ENCODE measurements at regions not wholly inside any gene's neighbourhood (a gene's known extent, or its start where the extent isn't known, plus 50 kb on each side); places are given as distances from the start of the nearest gene placed in this dataset.
"Not testable (repeated sequence)": the region's sequence is repeated elsewhere in the genome, so short reads cannot be mapped to it uniquely, and the experiment has no call there.

DNA sequence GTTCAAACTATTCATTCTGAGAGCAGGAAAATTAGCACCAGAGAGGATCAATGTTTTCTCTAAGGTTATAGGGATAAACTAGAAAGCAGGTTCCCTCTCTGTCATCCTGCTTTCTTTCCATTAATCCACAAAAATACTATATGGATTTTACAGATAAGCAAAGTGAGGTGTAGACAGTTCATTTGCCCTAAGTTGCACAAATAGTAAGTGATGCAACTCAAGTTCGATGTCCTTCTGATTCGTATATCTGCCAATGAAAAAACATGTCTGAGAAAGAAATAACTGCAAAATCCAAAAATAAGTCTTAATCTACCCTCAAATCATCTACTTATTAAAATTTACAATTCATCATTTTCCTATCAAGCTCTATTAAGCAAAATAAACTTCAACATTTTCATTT lies 254.6 kb upstream of the USP15 start:
- no peak for DNase-seq (ENCODE audit: low read depth)

DNA sequence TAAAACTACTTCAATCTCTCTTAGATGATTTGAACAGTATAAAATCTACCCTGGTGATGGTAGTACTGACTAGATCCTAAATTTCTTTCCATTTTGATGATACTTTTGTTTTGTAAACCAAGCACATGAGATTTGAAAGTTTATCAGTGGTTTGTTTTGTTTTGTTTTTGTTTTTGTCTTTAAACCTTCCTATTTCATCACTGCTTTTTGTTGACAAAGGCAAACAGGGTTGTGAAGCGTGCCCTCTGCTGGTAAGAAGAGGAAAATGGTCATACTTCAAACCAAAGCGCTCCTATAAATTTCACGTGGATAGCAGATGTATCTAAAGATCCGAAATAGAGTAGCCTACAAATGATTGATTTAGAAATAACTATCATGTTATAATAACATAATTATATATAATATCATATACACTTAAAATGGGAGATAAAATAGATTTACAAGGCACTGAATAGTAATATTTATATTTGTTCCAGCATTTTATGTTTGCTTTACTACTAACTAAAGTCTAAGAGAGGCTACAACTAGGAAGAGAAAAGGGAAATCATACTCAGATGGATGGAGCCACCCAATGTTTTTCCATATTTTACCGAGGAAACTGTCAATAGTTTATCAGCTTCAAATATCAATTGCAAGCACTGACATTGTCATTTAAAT lies 254.0 kb upstream of the USP15 start:
- peak; percentile 28 for DNase-seq (ENCODE audit: low read depth)

DNA sequence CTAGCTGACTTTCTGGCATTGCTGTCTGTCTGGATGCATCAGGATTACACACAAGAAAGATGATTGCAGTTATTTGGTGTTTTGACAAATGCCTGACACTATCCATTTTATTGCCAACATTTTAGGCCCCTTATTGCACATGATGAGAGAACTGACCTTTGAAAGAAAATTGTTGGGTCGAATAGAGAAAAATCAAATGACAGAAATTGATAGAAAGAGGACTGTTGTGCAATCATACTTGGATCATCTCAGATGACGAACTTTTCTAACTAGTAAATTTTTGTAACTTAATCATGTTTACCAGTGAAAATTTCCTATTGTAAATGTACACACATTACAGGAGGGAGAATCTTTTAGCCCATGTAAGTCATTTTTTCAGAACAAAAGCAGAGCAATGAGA lies 251.5 kb upstream of the USP15 start:
- no peak for DNase-seq (ENCODE audit: low read depth)

DNA sequence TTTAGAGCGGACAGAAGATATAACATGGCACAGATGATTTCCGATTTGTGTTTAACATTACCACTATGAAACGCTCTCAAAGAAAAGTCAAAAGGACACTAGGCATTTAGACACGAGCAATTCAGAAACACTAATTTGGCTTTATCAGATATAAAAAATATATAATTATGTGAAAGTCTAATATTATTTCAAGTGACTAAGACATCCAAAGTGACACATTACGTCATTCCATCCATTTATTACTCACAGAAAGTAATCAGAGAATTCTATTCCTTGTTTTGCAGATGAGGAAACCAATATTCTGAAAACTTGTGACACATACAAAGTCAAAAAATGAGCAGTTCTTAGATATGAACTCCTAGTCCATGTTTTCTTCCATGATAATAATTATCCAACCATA lies 250.8 kb upstream of the USP15 start:
- DNase-seq (ENCODE audit: low read depth): no peak

DNA sequence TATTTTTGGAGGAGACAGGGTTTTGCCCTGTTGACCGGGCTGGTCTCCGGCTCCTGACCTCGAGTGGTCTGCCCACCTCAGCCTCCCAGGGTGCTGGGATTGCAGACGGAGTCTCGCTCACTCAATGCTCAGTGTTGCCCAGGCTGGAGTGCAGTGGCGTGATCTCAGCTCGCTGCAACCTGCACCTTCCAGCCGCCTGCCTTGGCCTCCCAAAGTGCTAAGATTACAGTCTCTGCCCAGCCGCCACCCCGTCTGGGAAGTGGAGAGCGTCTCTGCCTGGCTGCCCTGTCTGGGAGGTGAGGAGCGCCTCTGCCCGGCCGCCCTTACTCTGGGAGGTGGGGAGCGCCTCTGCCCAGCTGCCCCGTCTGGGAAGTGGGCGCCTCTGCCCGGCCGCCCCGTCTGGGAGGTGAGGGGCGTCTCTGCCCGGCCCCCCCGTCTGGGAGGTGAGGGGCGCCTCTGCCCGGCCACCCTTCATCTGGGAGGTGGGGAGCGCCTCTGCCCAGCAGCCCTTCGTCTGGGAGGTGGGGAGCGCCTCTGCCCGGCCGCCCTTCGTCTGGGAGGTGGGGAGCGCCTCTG lies 249.8 kb upstream of the USP15 start:
- DNase-seq (ENCODE audit: low read depth): not testable (repeated sequence)

DNA sequence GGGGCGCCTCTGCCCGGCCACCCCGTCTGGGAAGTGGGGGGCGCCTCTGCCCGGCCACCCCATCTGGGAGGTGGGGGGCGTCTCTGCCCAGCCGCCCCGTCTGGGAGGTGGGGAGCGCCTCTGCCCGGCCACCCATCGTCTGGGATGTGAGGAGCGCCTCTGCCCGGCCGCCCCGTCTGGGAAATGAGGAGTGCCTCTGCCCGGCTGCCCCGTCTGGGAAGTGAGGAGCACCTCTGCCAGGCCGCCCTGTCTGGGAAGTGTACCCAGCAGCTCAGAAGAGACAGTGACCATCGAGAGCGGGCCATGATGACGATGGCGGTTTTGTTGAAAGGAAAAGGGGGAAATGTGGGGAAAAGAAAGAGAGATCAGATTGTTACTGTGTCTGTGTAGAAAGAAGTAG lies 249.2 kb upstream of the USP15 start:
- DNase-seq (ENCODE audit: low read depth): not testable (repeated sequence)

DNA sequence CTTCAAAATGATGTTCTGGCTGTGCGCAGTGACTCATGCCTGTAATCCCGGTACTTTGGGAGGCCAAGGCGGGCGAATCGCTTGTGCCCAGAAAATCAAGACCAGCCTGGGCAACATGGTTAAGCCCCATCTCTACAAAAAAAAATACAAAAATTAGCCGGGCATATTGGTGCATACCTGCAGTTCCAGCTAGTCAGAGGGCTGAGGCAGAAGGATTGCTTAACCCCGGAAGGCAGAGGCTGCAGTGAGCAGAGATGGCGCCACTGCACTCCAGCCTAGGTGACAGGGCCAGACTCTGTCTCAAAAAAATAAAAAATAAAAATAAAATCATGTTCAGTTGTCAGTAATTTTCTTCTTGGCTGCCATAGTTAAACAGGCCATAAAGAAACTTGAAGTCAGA lies 245.9 kb upstream of the USP15 start:
- DNase-seq (ENCODE audit: low read depth): no peak

DNA sequence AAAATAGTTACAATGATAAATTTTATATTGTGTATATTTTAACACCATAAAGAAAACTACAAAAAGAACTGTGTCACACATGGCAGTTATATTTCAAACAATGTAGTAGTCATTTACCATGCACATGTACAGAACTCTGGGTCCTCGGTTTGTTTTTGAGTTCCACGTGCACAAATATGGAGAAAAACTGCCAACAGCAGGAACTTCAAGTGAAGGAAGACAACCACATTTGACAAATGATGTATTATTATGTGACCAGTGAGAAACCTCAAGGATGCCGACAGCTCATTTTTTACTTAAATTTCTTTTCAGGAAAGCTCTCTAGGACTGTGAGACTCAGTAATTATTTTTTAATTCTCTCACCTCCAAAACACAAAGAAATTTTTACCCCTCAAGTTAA lies 244.2 kb upstream of the USP15 start:
- no peak for DNase-seq (ENCODE audit: low read depth)

DNA sequence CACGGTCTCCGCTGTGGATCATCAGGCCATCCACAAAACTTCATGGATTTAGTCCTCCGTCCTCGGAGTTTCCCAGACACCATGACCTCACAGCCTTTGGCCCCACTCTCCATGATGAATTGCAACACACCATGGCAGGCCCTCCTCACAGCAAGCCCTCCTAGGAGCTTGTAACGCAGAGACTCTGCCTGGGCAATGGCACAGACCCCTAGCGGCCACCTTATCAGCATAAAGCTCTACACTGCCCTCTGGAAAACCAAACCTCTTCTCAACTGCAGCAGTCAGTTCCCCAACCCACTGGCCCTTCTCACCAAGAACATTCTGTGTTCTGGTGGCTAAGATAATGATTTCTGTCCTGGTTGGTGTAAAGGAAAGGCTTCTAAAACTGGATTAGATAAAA lies 238.4 kb upstream of the USP15 start:
- DNase-seq (ENCODE audit: low read depth): no peak

DNA sequence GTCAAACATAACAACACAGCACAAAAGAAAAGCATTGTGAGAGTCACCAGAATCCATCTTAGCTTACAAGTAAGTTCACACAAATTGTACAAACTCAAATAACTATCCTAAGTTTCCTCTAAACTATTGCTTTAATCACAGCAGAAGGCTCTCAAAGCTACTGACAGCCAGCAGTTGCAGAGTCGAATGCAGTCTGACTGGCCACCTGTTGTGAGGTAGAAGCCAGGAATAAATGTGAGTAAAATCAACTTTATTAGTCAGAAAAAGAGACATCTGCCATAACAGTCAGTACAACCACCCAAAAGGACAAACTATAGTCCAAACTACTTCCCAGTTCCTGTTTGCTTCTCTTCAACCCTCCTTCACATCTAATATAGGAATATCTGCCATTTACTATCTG lies 231.7 kb upstream of the USP15 start:
- DNase-seq (ENCODE audit: low read depth): no peak

DNA sequence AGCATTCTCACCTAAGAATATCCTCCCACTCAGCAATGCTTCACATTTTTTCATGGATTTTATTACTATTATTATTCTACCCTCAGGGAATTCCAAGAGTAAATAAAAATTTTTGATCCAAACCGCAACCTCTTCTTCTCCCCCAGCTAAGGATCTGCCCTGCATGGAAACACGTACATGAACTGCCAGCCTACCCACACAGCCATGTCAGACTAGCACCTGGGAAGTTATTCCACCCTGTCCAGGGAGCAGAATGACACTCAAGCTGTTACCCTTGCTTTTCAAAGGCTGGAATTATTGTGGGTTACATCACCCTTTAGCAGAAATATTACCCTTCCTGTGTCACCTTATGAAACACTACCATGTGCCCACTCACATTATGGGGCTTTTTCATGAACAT lies 227.3 kb upstream of the USP15 start:
- no peak for DNase-seq (ENCODE audit: low read depth)

DNA sequence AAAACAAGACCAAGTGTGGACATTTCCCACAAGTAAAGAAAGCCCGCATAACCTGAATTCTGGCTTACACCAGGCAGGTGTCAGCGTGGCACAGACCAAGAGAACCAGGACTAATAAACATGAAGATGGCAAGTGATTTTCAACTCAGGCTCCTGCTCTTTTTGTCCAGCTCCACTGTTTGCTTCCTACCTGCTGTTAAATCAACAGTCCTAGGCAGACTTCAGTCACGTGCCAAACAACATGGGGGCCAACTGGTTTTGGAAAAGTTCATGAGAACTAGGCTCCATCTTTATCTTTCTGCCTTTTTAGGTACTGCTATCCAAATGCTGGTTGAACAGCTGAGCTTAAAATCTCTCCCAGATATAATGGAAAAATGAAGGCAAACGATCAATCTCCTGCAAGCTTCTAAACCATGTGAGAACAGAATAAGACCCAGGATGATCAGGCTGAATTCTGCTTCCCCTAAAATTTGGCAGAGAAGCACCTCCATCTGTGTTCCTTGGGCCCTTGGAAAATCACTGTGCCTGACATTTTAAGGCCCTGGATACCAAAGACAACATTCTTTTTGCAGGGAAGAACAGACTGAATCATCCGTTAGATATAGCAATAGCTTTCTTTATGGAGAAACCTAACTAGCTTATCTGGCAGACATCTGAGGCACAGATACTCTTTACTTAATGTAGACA lies 215.6 kb upstream of the USP15 start:
- no peak for DNase-seq (ENCODE audit: low read depth)

DNA sequence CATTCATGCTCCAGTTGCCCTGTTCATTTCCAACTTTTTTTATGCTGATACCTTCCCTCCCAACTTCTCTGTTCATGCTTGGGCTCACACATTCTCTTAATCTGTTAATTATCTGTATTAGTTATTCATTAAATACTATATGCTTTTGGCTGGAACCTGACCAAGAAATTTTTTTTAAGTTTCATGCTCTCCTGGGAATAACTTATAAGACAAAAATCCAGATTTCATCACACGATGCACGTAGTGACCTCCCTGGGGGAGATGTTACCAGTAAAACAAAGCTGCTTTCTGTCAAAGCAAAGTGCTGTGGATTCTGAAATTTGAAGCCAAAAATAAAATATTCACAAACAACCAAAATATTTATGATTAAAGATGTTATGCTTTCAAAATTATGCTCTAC lies 215.0 kb upstream of the USP15 start:
- DNase-seq (ENCODE audit: low read depth): no peak

DNA sequence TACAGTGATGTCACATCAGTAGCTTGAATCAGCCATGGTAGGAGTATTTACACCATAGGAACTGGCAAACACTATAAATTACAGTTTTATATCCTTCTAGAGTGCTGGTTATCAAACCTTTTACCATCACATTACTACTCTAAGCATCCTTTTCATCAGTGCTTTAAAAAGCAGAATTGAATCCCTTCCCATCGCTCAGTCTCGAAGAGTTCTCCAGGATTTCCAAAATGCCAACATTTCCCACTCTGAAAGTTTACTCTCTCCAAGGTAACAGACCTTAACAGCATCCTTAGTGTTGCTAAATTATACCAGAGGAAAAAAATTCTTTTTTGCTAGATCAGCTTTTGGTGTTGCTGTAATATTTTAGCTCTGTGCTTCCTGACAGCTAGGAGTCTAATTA lies 209.4 kb upstream of the USP15 start:
- DNase-seq (ENCODE audit: low read depth): no peak

DNA sequence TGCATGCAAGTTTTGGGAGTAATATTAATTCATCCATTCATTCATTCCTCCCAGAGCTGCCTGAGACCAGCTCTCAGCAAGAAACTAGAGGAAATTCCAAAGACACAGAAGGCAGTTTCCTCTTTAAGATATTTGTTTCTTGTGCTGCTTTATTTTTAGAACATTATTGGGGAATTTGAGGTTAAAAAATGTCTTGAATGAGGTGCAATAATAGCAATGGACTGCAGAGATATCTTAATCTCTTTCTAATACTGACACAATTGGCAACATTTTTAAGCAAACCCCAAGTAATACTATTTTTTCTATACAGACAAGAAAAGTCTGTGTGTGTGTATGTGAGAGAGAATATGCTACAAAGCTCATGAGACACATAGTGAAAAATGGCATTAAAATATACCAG lies 190.2 kb upstream of the USP15 start:
- DNase-seq (ENCODE audit: low read depth): no peak

DNA sequence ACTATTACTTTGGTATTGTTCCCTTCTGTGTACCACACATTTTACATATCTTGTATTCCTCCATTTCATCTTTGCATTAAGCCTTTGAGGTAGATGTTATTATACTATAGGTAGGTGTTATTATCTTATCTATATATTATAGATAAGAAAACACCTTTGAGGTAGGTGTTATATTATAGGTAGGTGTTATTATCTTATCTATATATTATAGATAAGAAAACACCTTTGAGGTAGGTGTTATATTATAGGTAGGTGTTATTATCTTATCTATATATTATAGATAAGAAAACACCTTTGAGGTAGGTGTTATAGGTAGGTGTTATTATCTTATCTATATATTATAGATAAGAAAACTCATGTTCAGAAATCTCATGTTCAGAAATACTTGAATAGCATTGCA lies 187.0 kb upstream of the USP15 start:
- DNase-seq (ENCODE audit: low read depth): not testable (repeated sequence)

DNA sequence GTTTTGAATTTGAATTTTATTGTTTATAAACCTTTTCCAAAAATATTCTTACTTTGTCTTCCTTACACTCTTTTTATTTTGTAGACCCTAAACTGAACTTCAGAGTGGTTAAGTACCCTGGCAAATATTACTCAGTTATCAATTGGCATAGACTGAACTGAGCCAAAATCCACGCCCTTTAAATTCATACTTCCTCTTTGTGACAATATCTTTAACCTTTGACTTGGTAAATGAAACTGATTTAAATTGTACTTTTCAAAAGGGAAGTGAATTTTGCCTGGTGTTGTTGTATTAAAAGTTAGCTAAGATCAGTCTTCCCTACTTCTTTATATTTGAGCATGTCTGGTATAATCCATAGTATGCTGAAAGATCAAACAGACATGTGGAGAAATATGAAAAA lies 184.3 kb upstream of the USP15 start:
- DNase-seq (ENCODE audit: low read depth): no peak

DNA sequence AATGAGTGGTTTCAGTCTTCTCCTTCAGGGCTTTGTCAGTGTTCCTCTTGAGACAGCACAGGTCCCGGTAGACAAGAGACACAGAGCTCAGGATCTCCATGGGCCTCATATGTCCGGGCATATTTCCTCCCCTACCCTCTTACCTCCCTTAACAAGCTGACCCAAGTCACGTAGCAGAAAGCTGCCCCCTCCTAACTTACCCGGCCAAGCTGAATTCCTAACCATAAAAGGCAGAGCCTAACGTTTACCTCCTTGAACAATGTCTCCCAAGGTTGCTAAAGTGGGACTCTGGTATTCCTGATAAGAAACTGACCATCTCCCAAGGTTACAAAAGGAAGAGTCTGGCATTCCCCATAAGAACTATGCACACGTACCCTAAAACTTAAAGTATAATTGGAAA lies 182.2 kb upstream of the USP15 start:
- DNase-seq (ENCODE audit: low read depth): no peak

DNA sequence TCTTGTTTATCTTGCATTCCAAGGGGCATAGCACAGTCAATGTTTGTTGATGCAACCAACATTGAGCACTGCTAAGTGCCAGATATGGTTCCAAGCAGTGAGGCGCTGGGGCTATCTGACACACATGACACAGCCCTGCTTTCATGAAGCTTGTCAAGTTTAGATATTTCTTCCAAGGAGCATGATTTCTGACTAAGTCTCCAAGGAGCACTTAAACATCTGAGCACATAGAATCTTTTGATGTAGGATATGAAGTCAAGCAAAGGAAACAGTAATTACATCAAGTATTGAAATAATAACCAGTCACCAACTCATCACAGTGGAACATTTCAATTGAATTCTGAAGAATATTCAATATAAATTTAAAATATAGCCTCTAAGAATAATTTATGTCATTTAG lies 177.8 kb upstream of the USP15 start:
- no peak for DNase-seq (ENCODE audit: low read depth)

DNA sequence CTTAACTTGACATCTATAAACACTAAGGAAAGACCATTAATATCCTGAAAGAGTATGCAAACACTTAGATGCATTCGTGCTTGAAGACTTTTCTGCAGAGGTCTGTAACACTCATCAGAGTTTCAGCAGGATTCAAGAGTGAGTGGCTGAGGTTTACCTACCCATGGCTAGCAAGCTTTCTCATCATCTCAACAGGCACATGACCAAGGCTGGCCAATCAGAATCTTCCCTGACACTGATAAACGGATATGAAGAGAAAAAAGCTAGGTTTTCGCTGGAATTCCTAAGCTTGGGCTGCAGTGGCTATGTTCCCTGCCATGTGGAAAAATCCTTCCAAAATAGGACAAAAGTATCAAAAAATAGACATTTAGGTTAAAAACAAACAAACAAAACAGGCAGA lies 162.1 kb upstream of the USP15 start:
- no peak for DNase-seq (ENCODE audit: low read depth)

DNA sequence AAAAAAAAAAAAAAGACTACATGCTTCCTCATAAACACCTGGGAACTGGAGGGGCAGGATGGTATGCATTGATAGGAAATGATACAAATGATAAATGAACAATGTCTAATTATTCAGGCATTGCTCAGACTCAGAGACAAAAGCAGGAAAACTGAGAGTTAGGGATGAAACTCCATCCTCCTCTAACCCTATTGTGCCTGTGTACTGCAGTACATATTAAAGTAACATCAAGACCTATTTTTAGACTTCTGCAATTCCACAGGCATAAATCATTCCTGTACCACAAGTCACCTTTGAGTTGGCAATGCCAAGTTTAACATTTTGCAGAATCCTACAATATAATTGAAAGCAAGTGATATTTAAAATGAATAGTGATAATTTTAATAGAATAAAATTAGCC lies 156.5 kb upstream of the USP15 start:
- no peak for DNase-seq (ENCODE audit: low read depth)

DNA sequence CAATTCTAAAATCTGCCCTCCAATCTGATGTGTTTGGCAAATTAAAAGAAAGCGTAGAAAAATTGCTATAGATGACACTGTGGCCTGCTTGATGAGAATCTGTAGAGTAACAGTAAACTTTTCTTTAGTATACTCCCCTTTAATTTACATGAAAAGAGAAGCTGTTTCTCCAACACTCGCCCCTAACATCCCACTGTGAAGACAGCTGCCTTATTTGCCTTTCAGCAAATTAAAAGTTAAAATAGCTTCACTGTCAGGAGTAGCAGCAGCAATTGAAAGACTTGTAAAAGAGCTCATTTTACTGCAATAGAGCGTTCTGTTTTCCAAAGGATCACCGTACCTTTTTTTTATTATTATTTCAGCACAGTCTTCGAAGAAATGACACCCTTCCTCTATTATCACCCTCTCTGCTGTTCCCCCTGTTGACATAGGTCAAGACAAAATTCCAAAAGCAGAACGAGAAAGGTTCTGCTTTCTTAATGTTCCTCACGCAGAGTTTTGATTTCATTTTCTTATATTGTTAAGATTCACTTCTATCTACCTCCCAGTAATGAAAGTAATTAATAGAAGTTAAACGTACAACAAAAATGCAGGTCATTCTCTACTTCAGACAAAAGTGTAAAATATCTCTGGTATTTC lies 153.5 kb upstream of the USP15 start:
- DNase-seq (ENCODE audit: low read depth): no peak

DNA sequence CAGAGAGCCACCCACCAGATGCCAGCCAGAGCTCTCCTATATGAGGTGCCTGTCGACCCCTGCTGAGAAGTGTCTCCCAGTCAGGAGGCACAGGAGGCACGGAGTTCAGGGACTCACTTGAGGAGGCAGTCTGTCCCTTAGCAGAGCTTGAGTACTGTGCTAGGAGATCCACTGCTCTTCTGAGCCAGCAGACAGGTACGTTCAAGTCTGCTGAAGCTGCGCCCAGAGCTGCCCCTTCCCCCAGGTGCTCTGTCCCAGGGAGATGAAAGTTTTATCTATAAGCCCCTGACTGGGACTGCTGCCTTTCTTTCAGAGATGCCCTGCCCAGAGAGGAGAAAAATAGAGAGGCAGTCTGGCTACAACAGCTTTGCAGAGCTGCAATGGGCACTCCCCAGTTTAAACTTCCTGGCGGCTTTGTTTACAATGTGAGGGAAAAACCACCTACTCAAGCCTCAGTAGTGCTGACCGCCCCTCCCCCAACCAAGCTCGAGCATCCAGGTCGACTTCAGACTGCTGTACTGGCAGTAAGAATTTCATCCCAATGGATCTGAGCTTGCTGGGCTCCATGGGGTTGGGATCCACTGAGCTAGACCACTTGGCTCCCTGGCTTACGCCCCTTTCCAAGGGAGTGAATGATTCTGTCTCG lies 146.7 kb upstream of the USP15 start:
- DNase-seq (ENCODE audit: low read depth): no peak
